Mucosa of rectum (tissue), 2 donors: ENCODE measurements at regions not wholly inside any gene's neighbourhood (a gene's known extent, or its start where the extent isn't known, plus 50 kb on each side); places are given as distances from the start of the nearest gene placed in this dataset.

ENCODE experiments used
- H3K27ac ChIP-seq, 2 donors: one replicate each; pipeline ENCODE4 v1.7.0; 2013; ENCODE audit warnings: inconsistent platforms in 2 of 2, low read depth in 2 of 2, low read length in 2 of 2
- H3K27me3 ChIP-seq, 2 donors: one replicate each; pipeline ENCODE4 v1.7.0; 2013; ENCODE audit warnings: low read length in 2 of 2; ENCODE audit not compliant: control insufficient read depth in 2 of 2, insufficient read depth in 2 of 2
- H3K36me3 ChIP-seq, 2 donors: one replicate each; pipeline ENCODE4 v1.7.0; 2013; ENCODE audit warnings: low read length in 2 of 2; ENCODE audit not compliant: control insufficient read depth in 2 of 2, insufficient read depth in 2 of 2
- H3K4me1 ChIP-seq, 2 donors: one replicate each; pipeline ENCODE4 v1.7.0; 2013; ENCODE audit warnings: low read length in 2 of 2, mild to moderate bottlenecking in 1 of 2; ENCODE audit not compliant: control insufficient read depth in 2 of 2, insufficient read depth in 2 of 2
- H3K4me3 ChIP-seq, 2 donors: one replicate each; pipeline ENCODE4 v1.7.0; 2013; ENCODE audit warnings: low read length in 2 of 2
- H3K9ac ChIP-seq, 2 donors: one replicate each; pipeline ENCODE4 v1.7.0; 2013; ENCODE audit warnings: low read length in 2 of 2, low read depth in 1 of 2, mild to moderate bottlenecking in 1 of 2
- H3K9me3 ChIP-seq, 2 donors: one replicate each; pipeline ENCODE4 v1.7.0; 2013; ENCODE audit warnings: low read length in 2 of 2; ENCODE audit not compliant: control insufficient read depth in 2 of 2
- donor health status: healthy.
- donor health status: Normal muscosa, but diverticular disease.

- Histone ChIP-seq H3K36me3 (no peaks in the 10 kb centered on the region), H3K9me3 (no peaks in the 10 kb centered on the region), H3K4me3 (no peak overlapping the region), H3K27me3 (no peaks in the 10 kb centered on the region), H3K27ac (no peak overlapping the region), H3K9ac (no peak overlapping the region), H3K4me1 (no peaks in the 10 kb centered on the region)
Measured at GRCh38 chr10:8874972-8875371, 820.5 kb downstream of the GATA3 start.

- Histone ChIP-seq H3K9me3 (no peaks in the 10 kb centered on the region), H3K4me1 (no peaks in the 10 kb centered on the region), H3K27ac (no peak overlapping the region), H3K27me3 (no peaks in the 10 kb centered on the region), H3K9ac (no peak overlapping the region), H3K36me3 (no peaks in the 10 kb centered on the region), H3K4me3 (no peak overlapping the region)
Measured at GRCh38 chr10:8876171-8876570, 821.7 kb downstream of the GATA3 start.

- no peaks in the 10 kb centered on the region for H3K4me1 ChIP-seq
- no peaks in the 10 kb centered on the region for H3K27me3 ChIP-seq
- H3K9me3 ChIP-seq: no peaks in the 10 kb centered on the region
- H3K9ac ChIP-seq: no peak overlapping the region
- no peak overlapping the region for H3K27ac ChIP-seq
- H3K4me3 ChIP-seq: no peak overlapping the region
- H3K36me3 ChIP-seq: no peaks in the 10 kb centered on the region
Measured at GRCh38 chr10:8889538-8889937, 835.0 kb downstream of the GATA3 start.

DNA sequence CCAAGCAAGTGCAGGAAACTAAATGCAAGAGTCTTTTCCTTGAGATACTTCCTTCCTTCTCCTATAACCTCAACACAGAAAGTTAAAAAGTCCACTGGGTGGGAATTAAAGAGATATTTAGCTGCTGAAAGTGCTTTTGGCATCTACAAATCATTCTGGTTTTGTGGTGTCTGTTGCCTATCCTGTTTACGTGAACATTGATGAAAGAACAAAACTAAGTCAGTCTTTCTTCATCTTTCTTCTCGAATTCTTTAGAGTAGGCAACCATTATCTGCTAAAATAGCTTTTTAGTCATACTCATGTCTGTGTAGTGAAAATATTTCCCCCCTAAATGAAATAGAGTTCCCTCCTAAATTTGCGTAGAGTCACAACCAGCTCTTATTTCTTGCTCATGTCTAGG, 838.6 kb downstream of the GATA3 start:
- Histone ChIP-seq H3K27me3 (no peaks in the 10 kb centered on the region), H3K9me3 (no peaks in the 10 kb centered on the region), H3K9ac (no peak overlapping the region), H3K36me3 (no peaks in the 10 kb centered on the region), H3K27ac (no peak overlapping the region), H3K4me3 (no peak overlapping the region), H3K4me1 (no peaks in the 10 kb centered on the region)

DNA sequence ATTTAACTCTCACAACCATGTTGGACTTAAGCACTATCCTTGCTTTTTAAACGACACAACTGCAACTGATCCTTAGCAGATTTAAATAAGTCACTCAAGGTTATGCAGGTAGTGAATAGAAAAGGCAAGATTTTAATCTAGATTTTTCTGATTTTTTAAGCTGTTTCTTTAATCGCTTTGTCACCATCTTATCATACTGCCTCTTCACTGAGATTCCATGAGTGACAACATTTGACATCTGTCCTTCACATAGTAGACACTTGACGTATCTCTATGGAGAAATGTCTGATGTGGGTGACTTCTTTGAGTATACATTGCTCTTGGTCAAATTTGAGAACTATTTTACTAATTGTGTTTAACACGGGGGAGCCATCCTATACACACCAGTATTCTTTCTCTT, 839.7 kb downstream of the GATA3 start:
- Histone ChIP-seq H3K36me3 (no peaks in the 10 kb centered on the region), H3K9ac (no peak overlapping the region), H3K9me3 (no peaks in the 10 kb centered on the region), H3K4me3 (no peak overlapping the region), H3K27me3 (no peaks in the 10 kb centered on the region), H3K27ac (no peak overlapping the region), H3K4me1 (no peaks in the 10 kb centered on the region)

- H3K4me1 ChIP-seq: no peaks in the 10 kb centered on the region
- H3K4me3 ChIP-seq: no peak overlapping the region
- H3K9ac ChIP-seq: no peak overlapping the region
- H3K27me3 ChIP-seq: no peaks in the 10 kb centered on the region
- H3K36me3 ChIP-seq: no peaks in the 10 kb centered on the region
- no peaks in the 10 kb centered on the region for H3K9me3 ChIP-seq
- no peak overlapping the region for H3K27ac ChIP-seq
Measured at GRCh38 chr10:8897769-8898168, 843.3 kb downstream of the GATA3 start.

GRCh38 chr10:8898745-8899330, 844.4 kb downstream of the GATA3 start:
- no peaks in the 10 kb centered on the region for H3K36me3 ChIP-seq
- no peaks in the 10 kb centered on the region for H3K9me3 ChIP-seq
- H3K27ac ChIP-seq: no peak overlapping the region
- no peaks in the 10 kb centered on the region for H3K4me1 ChIP-seq
- H3K4me3 ChIP-seq: no peak overlapping the region
- no peak overlapping the region for H3K9ac ChIP-seq
- H3K27me3 ChIP-seq: no peaks in the 10 kb centered on the region

DNA sequence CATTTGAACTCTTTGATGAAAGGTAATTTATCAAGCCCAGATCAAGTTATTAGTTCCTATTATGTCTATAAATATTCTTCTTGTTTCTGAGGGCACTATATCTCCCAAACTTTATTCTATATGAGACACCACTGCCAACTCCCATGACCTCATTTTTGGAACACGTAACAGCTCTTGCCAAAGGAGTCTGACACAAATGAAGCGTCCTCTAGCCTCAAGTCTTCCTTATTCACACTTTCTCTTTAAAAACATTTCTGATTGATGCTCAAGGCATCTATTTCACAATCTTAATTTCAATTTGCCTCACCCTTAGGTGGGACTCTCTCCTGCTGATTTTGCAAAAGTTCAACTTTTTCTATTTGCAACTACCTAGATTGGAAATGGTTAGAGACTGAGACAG, 848.4 kb downstream of the GATA3 start:
- no peaks in the 10 kb centered on the region for H3K4me1 ChIP-seq
- no peaks in the 10 kb centered on the region for H3K27me3 ChIP-seq
- H3K9ac ChIP-seq: no peak overlapping the region
- no peaks in the 10 kb centered on the region for H3K9me3 ChIP-seq
- H3K27ac ChIP-seq: no peak overlapping the region
- H3K36me3 ChIP-seq: no peaks in the 10 kb centered on the region
- no peak overlapping the region for H3K4me3 ChIP-seq

GRCh38 chr10:8908013-8908412, 853.5 kb downstream of the GATA3 start:
- H3K9me3 ChIP-seq: no peaks in the 10 kb centered on the region
- no peaks in the 10 kb centered on the region for H3K4me1 ChIP-seq
- H3K27me3 ChIP-seq: no peaks in the 10 kb centered on the region
- no peak overlapping the region for H3K9ac ChIP-seq
- H3K27ac ChIP-seq: no peak overlapping the region
- H3K4me3 ChIP-seq: no peak overlapping the region
- H3K36me3 ChIP-seq: no peaks in the 10 kb centered on the region

DNA sequence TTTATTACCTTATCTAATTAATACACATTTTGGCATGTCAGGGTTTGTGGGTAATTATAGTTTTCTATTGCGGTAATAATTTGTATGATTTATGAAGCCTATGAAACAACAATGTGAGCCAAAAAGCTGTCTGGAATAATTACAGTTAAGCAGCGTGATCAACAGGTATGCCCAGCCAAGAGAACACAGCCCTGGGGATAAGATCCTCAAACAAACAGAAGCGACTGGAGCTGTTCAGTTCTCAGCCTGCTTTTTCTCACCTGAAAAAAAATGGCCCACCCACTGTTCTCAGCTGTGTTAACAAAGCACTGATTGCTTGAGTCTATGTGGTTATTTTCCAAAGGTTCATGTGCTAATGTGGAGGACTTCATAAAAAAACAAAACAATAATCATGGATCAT, 855.8 kb downstream of the GATA3 start:
- H3K27ac ChIP-seq: no peak overlapping the region
- H3K27me3 ChIP-seq: no peaks in the 10 kb centered on the region
- no peaks in the 10 kb centered on the region for H3K36me3 ChIP-seq
- H3K4me1 ChIP-seq: no peaks in the 10 kb centered on the region
- H3K9me3 ChIP-seq: no peaks in the 10 kb centered on the region
- no peak overlapping the region for H3K4me3 ChIP-seq
- H3K9ac ChIP-seq: no peak overlapping the region

DNA sequence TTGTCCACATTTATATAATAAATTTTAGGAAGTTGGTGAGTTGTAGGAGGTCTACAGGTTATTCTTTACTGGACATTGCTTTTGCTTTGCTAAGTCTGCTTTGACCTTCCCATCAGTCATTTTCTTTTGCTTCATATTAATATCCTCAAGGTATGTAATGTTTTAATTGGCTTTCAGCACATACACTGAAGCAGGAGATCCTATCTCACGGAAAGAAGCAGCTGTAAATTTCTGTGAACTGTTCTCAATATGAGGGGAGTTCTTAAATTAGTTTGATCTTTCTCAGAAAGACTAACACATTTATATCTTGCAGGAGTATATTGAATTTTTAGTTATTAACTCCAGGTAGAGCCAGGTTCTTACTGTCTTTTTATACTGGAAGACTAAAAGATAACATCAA, 856.5 kb downstream of the GATA3 start:
- Histone ChIP-seq H3K4me1 (no peaks in the 10 kb centered on the region), H3K9ac (no peak overlapping the region), H3K27me3 (no peaks in the 10 kb centered on the region), H3K27ac (no peak overlapping the region), H3K36me3 (no peaks in the 10 kb centered on the region), H3K9me3 (no peaks in the 10 kb centered on the region), H3K4me3 (no peak overlapping the region)
